Adipocyte (in vitro differentiated cells): ENCODE measurements at regions not wholly inside any gene's neighbourhood (a gene's known extent, or its start where the extent isn't known, plus 50 kb on each side); places are given as distances from the start of the nearest gene placed in this dataset.

Experiments
- DNase-seq: peaks from one replicate; pipeline ENCODE4 v3.0.0-alpha.2; 2015; ENCODE audit warnings: low read depth
- H3K27me3 ChIP-seq: replicated peaks from 2 replicates; pipeline ENCODE4 v1.7.0; 2013; ENCODE audit warnings: mild to moderate bottlenecking, low read length, moderate library complexity; ENCODE audit not compliant: control insufficient read depth, insufficient read depth
- H3K36me3 ChIP-seq: 2 replicates; pipeline ENCODE4 v1.7.0; 2013; ENCODE audit warnings: low read length, mild to moderate bottlenecking, moderate library complexity; ENCODE audit not compliant: control insufficient read depth, insufficient read depth, severe bottlenecking
- H3K4me1 ChIP-seq: 2 replicates; pipeline ENCODE4 v1.7.0; 2013; ENCODE audit warnings: mild to moderate bottlenecking, low read length, moderate library complexity; ENCODE audit not compliant: control insufficient read depth, insufficient read depth
- H3K4me3 ChIP-seq: 2 replicates; pipeline ENCODE4 v1.7.0; 2013; ENCODE audit warnings: mild to moderate bottlenecking, low read length, moderate library complexity
- H3K9ac ChIP-seq: 2 replicates; pipeline ENCODE4 v1.7.0; 2013; ENCODE audit warnings: mild to moderate bottlenecking, low read length, moderate library complexity
- H3K9me3 ChIP-seq: 2 replicates; pipeline ENCODE4 v1.7.0; 2013; ENCODE audit warnings: mild to moderate bottlenecking, low read length, moderate library complexity; ENCODE audit not compliant: control insufficient read depth

GRCh38 chr20:6831461-6831860 lies 64.0 kb downstream of the BMP2 start:
- Histone ChIP-seq H3K4me3 (no peak overlapping the region), H3K9me3 (no peaks in the 10 kb centered on the region), H3K27me3 (no peaks in the 10 kb centered on the region), H3K9ac (no peak overlapping the region), H3K36me3 (no peaks in the 10 kb centered on the region), H3K4me1 (no peaks in the 10 kb centered on the region)
- no peak for DNase-seq

DNA sequence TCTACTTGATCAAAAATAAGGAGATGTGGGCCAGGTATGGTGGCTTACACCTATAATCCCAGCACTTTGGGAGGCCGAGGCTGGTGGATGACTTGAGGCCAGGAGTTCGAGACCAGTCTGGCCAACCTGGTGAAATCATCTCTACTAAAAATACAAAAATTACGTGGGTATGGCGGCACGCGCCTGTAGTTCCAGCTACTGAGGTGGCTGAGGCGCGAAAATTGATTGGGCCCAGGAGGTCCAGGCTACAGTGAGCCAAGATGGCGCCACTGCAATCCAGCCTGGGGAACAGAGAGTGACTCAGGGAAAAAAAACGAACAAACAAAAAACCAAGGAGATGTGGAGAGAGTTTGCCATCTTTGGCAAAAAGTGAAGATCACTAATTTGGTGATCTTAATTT lies 65.3 kb downstream of the BMP2 start:
- DNase-seq: no peak
- H3K4me1 ChIP-seq: no peaks in the 10 kb centered on the region
- no peaks in the 10 kb centered on the region for H3K36me3 ChIP-seq
- peaks cover 4% of the 10 kb centered on the region for H3K27me3 ChIP-seq
- no peaks in the 10 kb centered on the region for H3K9me3 ChIP-seq
- no peak overlapping the region for H3K9ac ChIP-seq
- no peak overlapping the region for H3K4me3 ChIP-seq

DNA sequence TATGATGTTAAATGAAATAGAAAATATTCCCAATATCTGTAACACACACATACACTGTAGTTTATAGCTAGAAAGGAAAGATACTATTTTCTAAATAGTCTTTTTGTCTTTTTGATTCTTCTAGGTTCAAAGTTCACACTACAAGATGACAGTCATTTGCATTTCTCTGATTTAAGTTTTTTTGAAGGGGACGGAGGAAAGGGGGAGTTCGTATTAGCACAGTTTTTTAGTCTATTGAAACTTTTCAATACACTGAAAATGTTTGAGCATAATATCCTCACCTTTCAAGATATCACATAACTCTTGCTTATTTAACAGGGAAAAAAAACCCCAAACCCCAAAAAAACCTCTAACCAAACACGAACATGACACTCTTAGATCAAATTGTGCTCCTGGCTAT lies 68.1 kb downstream of the BMP2 start:
- Histone ChIP-seq H3K9me3 (no peaks in the 10 kb centered on the region), H3K4me1 (no peaks in the 10 kb centered on the region), H3K9ac (no peak overlapping the region), H3K27me3 (peaks cover 12% of the 10 kb centered on the region), H3K36me3 (no peaks in the 10 kb centered on the region), H3K4me3 (no peak overlapping the region)
- DNase-seq: no peak

GRCh38 chr20:6836821-6837374 lies 69.4 kb downstream of the BMP2 start:
- Histone ChIP-seq H3K4me3 (no peak overlapping the region), H3K9me3 (no peaks in the 10 kb centered on the region), H3K36me3 (no peaks in the 10 kb centered on the region), H3K4me1 (no peaks in the 10 kb centered on the region), H3K27me3 (peaks cover 17% of the 10 kb centered on the region), H3K9ac (no peak overlapping the region)
- DNase-seq: no peak

DNA sequence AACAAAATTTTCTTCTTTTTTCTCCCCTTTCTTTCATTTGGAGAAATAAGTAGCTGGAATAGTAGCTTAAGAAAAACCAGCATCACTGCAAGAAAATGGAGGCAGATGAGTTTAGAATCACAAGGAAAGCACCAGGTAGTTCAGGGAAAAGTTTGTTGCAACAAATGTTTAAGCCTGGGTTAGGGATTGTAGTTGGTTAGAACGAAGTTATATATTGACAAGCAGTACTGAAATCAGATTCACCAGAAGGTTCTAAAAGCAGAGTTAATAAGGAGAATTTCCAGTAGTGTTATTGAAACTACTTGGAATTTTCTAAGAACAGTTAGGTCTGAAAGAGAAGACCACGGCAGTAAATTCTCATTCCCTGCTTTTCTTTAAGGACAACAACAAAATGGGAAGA lies 70.2 kb downstream of the BMP2 start:
- Histone ChIP-seq H3K9ac (no peak overlapping the region), H3K4me3 (no peak overlapping the region)

GRCh38 chr20:6838181-6838826 lies 70.8 kb downstream of the BMP2 start:
- H3K27me3 ChIP-seq: peaks cover 24% of the 10 kb centered on the region
- no peak overlapping the region for H3K4me3 ChIP-seq
- no peak for DNase-seq
- no peaks in the 10 kb centered on the region for H3K9me3 ChIP-seq
- H3K4me1 ChIP-seq: no peaks in the 10 kb centered on the region
- H3K36me3 ChIP-seq: no peaks in the 10 kb centered on the region
- no peak overlapping the region for H3K9ac ChIP-seq

More for the DNA sequence above, 70.2 kb downstream of the BMP2 start:
- H3K27me3 ChIP-seq: peaks cover 22% of the 10 kb centered on the region
- H3K4me1 ChIP-seq: no peaks in the 10 kb centered on the region
- no peaks in the 10 kb centered on the region for H3K9me3 ChIP-seq
- no peak for DNase-seq
- H3K36me3 ChIP-seq: no peaks in the 10 kb centered on the region

DNA sequence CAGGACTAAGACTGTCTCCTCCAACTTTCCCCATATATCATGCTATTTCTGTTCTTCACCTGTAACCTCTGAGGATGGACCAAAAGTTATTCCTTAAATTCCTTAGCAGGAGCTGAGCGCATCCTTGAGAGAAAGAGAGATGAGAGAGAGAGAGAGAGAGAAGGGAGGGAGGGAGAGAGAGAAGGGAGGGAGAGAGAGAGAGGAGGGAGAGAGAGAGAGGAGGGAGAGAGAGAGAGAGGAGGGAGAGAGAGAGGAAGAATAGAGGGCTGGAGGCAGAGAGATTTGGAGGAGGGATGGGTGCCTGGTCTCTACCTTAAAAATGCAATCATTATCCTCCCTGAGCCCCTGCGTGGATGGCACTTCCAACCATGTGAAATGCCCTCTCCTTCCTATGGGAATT lies 73.6 kb downstream of the BMP2 start:
- no peak for DNase-seq
- H3K27me3 ChIP-seq: peaks cover 26% of the 10 kb centered on the region
- H3K4me3 ChIP-seq: no peak overlapping the region
- H3K9ac ChIP-seq: no peak overlapping the region
- no peaks in the 10 kb centered on the region for H3K9me3 ChIP-seq
- no peaks in the 10 kb centered on the region for H3K36me3 ChIP-seq
- no peaks in the 10 kb centered on the region for H3K4me1 ChIP-seq

- H3K27me3 ChIP-seq: peaks cover 15% of the 10 kb centered on the region
- H3K9me3 ChIP-seq: no peaks in the 10 kb centered on the region
- H3K4me3 ChIP-seq: no peak overlapping the region
- DNase-seq: no peak
- H3K9ac ChIP-seq: no peak overlapping the region
- H3K36me3 ChIP-seq: no peaks in the 10 kb centered on the region
- H3K4me1 ChIP-seq: no peaks in the 10 kb centered on the region
These were observed 77.7 kb downstream of the BMP2 start for GRCh38 chr20:6845141-6845540.

GRCh38 chr20:6848041-6848440 lies 80.6 kb downstream of the BMP2 start:
- Histone ChIP-seq H3K27me3 (peaks cover 6% of the 10 kb centered on the region), H3K4me1 (no peaks in the 10 kb centered on the region), H3K9me3 (no peaks in the 10 kb centered on the region), H3K4me3 (no peak overlapping the region), H3K9ac (no peak overlapping the region), H3K36me3 (no peaks in the 10 kb centered on the region)
- no peak for DNase-seq

GRCh38 chr20:6848992-6849391 lies 81.5 kb downstream of the BMP2 start:
- no peaks in the 10 kb centered on the region for H3K4me1 ChIP-seq
- no peak overlapping the region for H3K4me3 ChIP-seq
- H3K9me3 ChIP-seq: no peaks in the 10 kb centered on the region
- DNase-seq: no peak
- H3K9ac ChIP-seq: no peak overlapping the region
- H3K27me3 ChIP-seq: peaks cover 6% of the 10 kb centered on the region
- no peaks in the 10 kb centered on the region for H3K36me3 ChIP-seq

DNA sequence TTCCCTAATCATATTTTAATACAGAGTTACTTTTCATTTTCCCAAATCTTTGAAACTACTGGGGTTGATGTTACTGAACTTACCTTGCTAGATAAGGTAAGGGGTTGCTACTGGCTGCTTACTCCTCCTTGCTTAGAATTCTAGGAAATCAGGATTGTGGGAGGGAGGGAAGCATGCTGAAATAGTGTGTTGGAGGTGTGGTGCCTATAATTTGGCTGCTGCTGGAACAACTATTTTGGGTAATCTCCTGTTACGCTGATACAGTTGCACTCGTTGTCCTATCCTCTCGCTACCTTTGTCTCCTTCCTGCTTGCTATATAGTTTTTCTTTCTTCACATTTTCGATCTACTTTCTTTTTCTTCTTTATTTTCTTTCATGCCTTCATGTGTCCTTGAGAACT lies 83.7 kb downstream of the BMP2 start:
- Histone ChIP-seq H3K4me3 (no peak overlapping the region), H3K36me3 (no peaks in the 10 kb centered on the region), H3K9me3 (no peaks in the 10 kb centered on the region), H3K27me3 (peaks cover 4% of the 10 kb centered on the region), H3K9ac (no peak overlapping the region), H3K4me1 (no peaks in the 10 kb centered on the region)
- DNase-seq: no peak

GRCh38 chr20:6852478-6852877 lies 85.0 kb downstream of the BMP2 start:
- Histone ChIP-seq H3K36me3 (no peaks in the 10 kb centered on the region), H3K9me3 (no peaks in the 10 kb centered on the region), H3K27me3 (peaks cover 4% of the 10 kb centered on the region)

More at GRCh38 chr20:6852478-6852877, 85.0 kb downstream of the BMP2 start:
- no peak for DNase-seq
- no peak overlapping the region for H3K4me3 ChIP-seq
- no peaks in the 10 kb centered on the region for H3K4me1 ChIP-seq
- H3K9ac ChIP-seq: no peak overlapping the region
